Ovary (tissue), 7 donors: ENCODE measurements at regions not wholly inside any gene's neighbourhood (a gene's known extent, or its start where the extent isn't known, plus 50 kb on each side); places are given as distances from the start of the nearest gene placed in this dataset.
"Not testable (repeated sequence)": the region's sequence is repeated elsewhere in the genome, so short reads cannot be mapped to it uniquely, and the experiment has no call there.

Experiments
- DNase-seq, 5 donors: peaks; one replicate each; pipeline ENCODE4 v3.0.0-alpha.2; 2019 to 2020
- H3K27ac ChIP-seq, 2 donors: fragments of 200-600 bp; one replicate each; pipeline versions ENCODE4 v1.5.1 to v1.8.0; 2019 to 2022
- H3K27me3 ChIP-seq: fragments of 200-600 bp; one replicate; pipeline ENCODE4 v1.8.0; 2022
- H3K36me3 ChIP-seq: fragments of 200-600 bp; sonication (generic); one replicate; pipeline ENCODE4 v1.5.1; 2019
- H3K4me1 ChIP-seq: one replicate; pipeline ENCODE4 v1.8.1; 2013; ENCODE audit warnings: mild to moderate bottlenecking, moderate library complexity; ENCODE audit not compliant: insufficient read depth
- H3K4me3 ChIP-seq: fragments of 200-600 bp; sonication (generic); one replicate; pipeline ENCODE4 v1.5.1; 2017
- H3K9me3 ChIP-seq, 2 donors: fragments of 200-600 bp in 1 of 2; sonication (generic) in 1 of 2; one replicate each; pipeline versions ENCODE4 v1.5.1 to v1.8.1; 2013 to 2019; ENCODE audit warnings: mild to moderate bottlenecking in 1 of 2, moderate library complexity in 1 of 2
- EP300 ChIP-seq: sonication (generic); formaldehyde crosslinking; IDR thresholded peaks from one replicate; pipeline ENCODE4 v1.6.1; 2017; ENCODE audit warnings: antibody characterized with exemption
- POLR2A ChIP-seq: fragments of 450-650 bp; IDR thresholded peaks from one replicate; pipeline ENCODE4 v1.6.1; 2017; ENCODE audit warnings: antibody characterized with exemption, mild to moderate bottlenecking, moderate library complexity
- WGBS, 3 donors: extraction: QIAGEN DNeasy Blood & Tissue Kit in 1 of 3; methylation state at CpG; one replicate each; pipeline versions ENCODE4 v1.1.5 to v1.1.7; 2013 to 2017; 5-methylcytosine and 5-hydroxymethylcytosine counted together
- intact Hi-C, 4 donors: fragments of 100-400 bp; cut with DNase I; formaldehyde crosslinking; loops; one replicate each; pipeline versions ENCODE4 v1.11.0 to v1.15.1; 2022 to 2023
- TF ChIP-seq, protein P1 (sequence below), 3 donors: fragments of 450-650 bp in 2 of 3; fragments of 200-600 bp in 1 of 3; IDR thresholded peaks; one replicate each; pipeline versions ENCODE4 v1.5.1 to v1.8.0; 2016 to 2022; ENCODE audit warnings: antibody characterized with exemption in 3 of 3, mild to moderate bottlenecking in 1 of 3
- donor health status: DM: no; HTN: no; CAD: no; lungs with moderate emphysema.
- donor health status: DM: no; HTN: no; CAD: no.
- donor health status: Bipolar disorder and iron deficiency.
- donor health status: DM: no; HTN: no; CAD: no.
- donor health status: DM: yes; HTN: yes; CAD: no.

DNA sequence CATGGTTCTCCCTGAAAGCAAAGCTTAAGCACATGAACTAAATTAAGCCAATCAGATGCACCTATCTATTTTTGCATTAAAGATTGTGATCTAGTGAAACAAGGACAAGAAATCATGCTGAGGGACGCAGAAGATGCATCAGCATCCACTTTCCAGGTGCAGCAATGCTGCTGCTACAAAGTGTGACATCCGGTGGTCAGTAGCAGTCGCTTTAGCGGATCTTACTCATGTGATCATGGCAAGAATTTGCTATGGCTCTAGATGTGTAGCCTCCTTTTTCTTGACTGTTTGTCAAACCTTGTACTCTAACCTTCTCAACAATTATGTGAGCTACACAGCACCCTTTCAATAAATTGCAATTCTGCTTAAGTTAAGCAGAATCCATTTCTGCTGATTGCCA lies 126.8 kb upstream of the SMLR1 start:
- Histone ChIP-seq H3K9me3 (no peaks in the 10 kb centered on the region), H3K27me3 (no peaks in the 10 kb centered on the region), H3K27ac (no peak overlapping the region), H3K4me1 (no peaks in the 10 kb centered on the region), H3K36me3 (no peaks in the 10 kb centered on the region), H3K4me3 (no peak overlapping the region)
- no peak for DNase-seq
- TF ChIP-seq EP300 = no peak
- no peak for TF ChIP-seq POLR2A
- TF ChIP-seq, protein P1, sequence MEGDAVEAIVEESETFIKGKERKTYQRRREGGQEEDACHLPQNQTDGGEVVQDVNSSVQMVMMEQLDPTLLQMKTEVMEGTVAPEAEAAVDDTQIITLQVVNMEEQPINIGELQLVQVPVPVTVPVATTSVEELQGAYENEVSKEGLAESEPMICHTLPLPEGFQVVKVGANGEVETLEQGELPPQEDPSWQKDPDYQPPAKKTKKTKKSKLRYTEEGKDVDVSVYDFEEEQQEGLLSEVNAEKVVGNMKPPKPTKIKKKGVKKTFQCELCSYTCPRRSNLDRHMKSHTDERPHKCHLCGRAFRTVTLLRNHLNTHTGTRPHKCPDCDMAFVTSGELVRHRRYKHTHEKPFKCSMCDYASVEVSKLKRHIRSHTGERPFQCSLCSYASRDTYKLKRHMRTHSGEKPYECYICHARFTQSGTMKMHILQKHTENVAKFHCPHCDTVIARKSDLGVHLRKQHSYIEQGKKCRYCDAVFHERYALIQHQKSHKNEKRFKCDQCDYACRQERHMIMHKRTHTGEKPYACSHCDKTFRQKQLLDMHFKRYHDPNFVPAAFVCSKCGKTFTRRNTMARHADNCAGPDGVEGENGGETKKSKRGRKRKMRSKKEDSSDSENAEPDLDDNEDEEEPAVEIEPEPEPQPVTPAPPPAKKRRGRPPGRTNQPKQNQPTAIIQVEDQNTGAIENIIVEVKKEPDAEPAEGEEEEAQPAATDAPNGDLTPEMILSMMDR (IDR thresholded peaks at IDR 0.05) = no peak
- WGBS, 3 donors = 88 to 92% (median 90%) methylated on average over 4 of the region's 4 CpGs
- intact Hi-C loops = loop anchor here in 1 of 4 donors (5.0 kb wide), 1 partner anchor 388 kb away; no protein-coding TSS in a partner anchor

DNA sequence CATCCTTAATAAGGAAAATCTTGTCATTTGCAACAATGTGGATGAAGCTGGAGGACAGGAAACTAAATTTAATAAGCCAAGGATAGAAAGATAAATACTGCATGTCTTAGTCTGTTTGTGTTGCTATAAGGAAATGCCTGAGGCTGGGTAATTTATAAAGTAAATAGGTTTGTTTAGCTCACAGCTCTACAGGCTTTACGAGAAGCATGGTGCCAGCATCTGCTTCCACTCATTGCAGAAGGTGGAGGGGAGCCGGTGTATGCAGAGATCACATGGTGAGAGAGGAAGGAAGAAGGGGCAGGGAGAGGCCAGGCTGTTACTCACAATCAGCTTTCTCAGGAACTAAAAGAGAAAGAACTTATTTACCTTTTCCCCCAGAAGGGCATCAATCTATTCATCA lies 118.9 kb upstream of the SMLR1 start:
- Histone ChIP-seq H3K4me1 (no peaks in the 10 kb centered on the region), H3K4me3 (no peak overlapping the region), H3K27me3 (no peaks in the 10 kb centered on the region), H3K27ac (no peak overlapping the region), H3K36me3 (no peaks in the 10 kb centered on the region), H3K9me3 (no peaks in the 10 kb centered on the region)
- intact Hi-C loops = no loop called here
- DNase-seq = no peak
- TF ChIP-seq EP300 (no peak), POLR2A (no peak)
- TF ChIP-seq, protein P1 (IDR thresholded peaks at IDR 0.05) = no peak
- WGBS, 3 donors = 24 to 46% (median 26%) methylated on average over 2 of the region's 2 CpGs

DNA sequence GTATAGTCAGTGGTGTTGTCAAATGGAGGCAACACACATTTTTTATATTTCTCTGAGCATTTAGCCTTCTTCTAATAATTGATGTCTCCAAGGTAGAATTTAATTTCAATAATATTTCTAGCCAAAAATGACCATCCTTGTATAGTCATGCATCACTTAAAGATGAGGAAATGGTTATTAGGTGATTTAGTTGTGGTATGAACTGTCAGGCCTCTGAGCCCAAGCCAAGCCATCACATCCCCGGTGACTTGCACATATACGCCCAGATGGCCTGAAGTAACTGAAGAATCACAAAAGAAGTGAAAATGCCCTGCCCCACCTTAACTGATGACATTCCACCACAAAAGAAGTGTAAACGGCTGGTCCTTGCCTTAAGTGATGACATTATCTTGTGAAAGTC lies 115.6 kb upstream of the SMLR1 start:
- H3K4me1 ChIP-seq, H3K9me3 ChIP-seq, H3K27me3 ChIP-seq, H3K4me3 ChIP-seq, DNase-seq, H3K27ac ChIP-seq, H3K36me3 ChIP-seq, intact Hi-C loops: not testable (repeated sequence)
- WGBS, 3 donors = 81 to 91% (median 89%) methylated on average over 3 of the region's 3 CpGs

DNA sequence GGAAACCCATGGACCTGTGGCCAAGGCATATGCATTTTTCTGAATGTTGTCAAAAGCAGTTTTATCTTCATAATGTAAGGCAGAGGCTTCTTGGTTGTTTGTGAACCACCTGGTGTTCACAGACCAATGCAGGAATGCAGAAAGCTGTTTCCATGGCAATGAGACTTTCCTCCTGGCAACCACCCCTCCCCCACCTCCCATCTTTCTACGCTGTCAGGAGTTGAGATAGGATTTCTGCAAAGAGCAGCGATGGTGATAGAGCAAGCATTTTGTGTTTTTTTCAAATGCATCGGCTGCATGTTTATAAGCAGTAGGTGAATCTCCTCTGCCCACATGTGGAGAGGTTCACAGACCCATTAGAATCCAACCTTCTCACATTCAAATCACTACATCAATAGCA lies 114.1 kb upstream of the SMLR1 start:
- no peak overlapping the region for H3K4me3 ChIP-seq
- intact Hi-C loops = no loop called here
- no peaks in the 10 kb centered on the region for H3K4me1 ChIP-seq
- H3K9me3 ChIP-seq = no peaks in the 10 kb centered on the region
- DNase-seq = no peak
- WGBS, 3 donors = 23 to 39% (median 25%) methylated on average over 3 of the region's 3 CpGs
- H3K27me3 ChIP-seq = no peaks in the 10 kb centered on the region
- no peaks in the 10 kb centered on the region for H3K36me3 ChIP-seq
- no peak for TF ChIP-seq EP300
- no peak for TF ChIP-seq POLR2A
- TF ChIP-seq, protein P1 (IDR thresholded peaks at IDR 0.05) = no peak
- H3K27ac ChIP-seq = no peak overlapping the region

DNA sequence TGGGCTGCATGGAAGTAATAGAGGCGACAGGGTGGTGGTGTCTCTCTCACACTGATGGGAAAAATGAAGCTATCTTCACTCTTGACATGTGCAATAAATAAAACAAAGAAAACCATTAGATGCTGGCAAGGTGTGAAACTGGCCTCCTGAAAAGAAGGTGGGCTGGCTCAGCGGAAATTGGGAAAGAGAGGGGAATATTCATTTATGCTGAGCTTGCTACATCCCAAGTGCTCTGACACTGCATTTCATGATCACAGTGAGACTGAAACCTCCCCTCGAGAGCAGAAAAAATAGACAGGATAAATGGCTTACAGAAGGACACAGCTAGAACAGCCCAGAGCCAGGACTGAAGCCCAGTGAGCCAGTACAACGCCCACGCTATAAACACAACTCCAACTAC lies 112.1 kb upstream of the SMLR1 start:
- no peaks in the 10 kb centered on the region for H3K9me3 ChIP-seq
- H3K27me3 ChIP-seq = no peaks in the 10 kb centered on the region
- no peak for DNase-seq
- TF ChIP-seq, protein P1 (IDR thresholded peaks at IDR 0.05) = no peak
- TF ChIP-seq EP300 (no peak), POLR2A (no peak)
- H3K36me3 ChIP-seq = no peaks in the 10 kb centered on the region
- no peaks in the 10 kb centered on the region for H3K4me1 ChIP-seq
- intact Hi-C loops = no loop called here
- 85 to 91% (median 88%) methylated on average over 5 of the region's 5 CpGs for WGBS, 3 donors
- H3K27ac ChIP-seq = no peak overlapping the region
- H3K4me3 ChIP-seq = no peak overlapping the region
